ENCODE measurements at regions not wholly inside any gene's neighbourhood (a gene's known extent, or its start where the extent isn't known, plus 50 kb on each side); places are given as distances from the start of the nearest gene placed in this dataset.

GRCh38 chrX:124529786-124530185, 183.4 kb downstream of the SH2D1A start:
- DNase-seq, result no peak

GRCh38 chrX:124530803-124531202, 184.4 kb downstream of the SH2D1A start:
- DNase-seq, result no peak

DNA sequence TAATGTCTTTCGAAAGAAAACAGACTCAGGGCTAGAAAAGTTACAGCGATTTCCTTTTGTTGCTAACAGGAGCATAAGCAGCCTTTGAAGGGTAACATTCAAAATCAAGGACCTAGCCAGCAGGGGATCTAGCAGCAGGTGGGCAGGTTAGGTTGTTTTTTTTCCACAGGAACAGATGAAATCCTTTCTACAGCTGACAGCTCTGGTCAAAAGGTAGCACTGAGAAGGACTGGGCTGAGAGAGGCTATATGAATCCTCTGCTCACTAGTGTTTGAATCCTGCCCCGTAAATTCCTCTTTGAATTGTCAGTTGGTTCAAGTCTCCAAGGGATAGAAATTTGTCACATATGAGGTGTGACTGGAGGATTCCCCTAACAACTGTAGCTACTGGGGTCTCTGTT, 188.2 kb downstream of the SH2D1A start:
- DNase-seq, result no peak

DNA sequence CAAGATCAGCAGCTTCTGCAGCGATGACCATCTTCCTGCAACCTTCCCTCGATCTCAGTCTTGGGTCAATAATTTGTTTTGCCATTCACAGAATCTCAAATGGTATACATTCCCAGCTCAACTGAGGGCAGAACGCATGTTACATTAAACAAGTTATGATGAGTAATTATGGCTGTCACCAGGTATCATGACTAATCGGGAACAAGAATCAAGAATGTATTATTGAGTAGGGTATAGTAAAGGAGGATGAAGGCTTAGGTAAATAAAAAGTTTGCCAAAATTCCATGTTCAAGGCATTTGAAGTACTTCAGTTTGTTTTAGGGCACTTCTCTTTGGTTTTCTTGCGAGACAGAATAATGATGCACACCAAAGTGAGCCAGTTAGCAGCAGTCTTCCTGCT, 194.1 kb downstream of the SH2D1A start:
- peak; percentile 40 for DNase-seq

GRCh38 chrX:124548571-124548970, 202.2 kb downstream of the SH2D1A start:
- no peak for DNase-seq

- DNase-seq, result peak; percentile 95
Measured at GRCh38 chrX:124555036-124555595, 208.8 kb downstream of the SH2D1A start.

- DNase-seq, result no peak
Measured at GRCh38 chrX:124557976-124558375, 211.6 kb downstream of the SH2D1A start.

GRCh38 chrX:124573468-124573867, 227.1 kb downstream of the SH2D1A start:
- peak; percentile 50 for DNase-seq

DNA sequence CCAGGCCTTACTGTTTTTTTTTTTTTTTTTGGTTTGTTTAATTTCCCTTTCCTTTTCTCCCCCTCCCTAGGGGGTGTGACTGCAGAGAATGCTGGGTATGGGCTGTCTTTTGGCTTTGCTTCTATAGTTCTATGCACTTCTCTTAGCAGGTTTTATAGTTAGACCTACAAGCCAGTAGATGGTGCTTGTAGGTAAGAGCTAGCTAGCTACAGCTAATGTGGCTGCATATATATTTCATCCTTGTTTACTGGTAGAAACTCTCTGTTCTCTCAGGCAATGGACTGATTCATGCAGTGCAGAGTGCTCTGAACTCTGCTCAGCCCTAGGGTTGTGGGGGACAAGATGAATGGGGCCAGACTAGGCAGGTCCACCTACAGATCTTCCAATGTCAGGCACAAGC, 246.4 kb downstream of the SH2D1A start:
- no peak for DNase-seq

DNA sequence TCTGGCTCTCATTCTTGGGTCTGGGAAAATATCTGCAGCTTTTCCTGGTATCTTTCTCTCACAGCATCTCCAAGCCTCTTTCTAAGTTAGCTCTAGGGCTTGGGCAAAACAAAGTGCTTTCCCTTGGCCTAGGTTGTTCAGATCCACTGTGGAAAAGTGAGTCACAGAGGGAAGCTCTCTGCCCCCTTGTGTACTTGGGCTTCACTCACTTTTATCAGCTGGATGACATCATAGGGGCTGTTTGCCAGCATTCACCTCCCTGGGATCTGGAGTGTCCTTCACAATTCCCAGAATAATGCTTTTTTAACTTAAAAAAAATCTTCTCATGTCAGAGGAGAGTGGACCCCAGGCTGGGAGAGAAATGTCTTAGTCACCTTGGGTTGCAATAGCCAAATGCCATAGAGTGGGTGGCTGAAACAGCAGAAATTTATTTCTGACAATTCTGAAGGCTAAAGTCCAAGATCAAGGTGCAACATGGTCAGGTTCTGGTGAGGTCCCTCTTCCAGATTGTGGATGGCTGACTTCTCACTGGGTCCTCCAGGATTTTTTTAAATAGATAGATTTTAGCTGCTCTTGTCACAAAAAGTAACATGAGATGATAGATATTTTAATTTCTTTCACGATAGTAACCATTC, 247.8 kb downstream of the SH2D1A start:
- peak; percentile 53 for DNase-seq

GRCh38 chrX:124605511-124605910, 259.1 kb downstream of the SH2D1A start:
- peak; percentile 52 for DNase-seq

- no peak for DNase-seq
Measured at GRCh38 chrX:124606724-124607123, 260.4 kb downstream of the SH2D1A start.

GRCh38 chrX:124619710-124620109, 273.3 kb downstream of the SH2D1A start:
- DNase-seq, result no peak

DNA sequence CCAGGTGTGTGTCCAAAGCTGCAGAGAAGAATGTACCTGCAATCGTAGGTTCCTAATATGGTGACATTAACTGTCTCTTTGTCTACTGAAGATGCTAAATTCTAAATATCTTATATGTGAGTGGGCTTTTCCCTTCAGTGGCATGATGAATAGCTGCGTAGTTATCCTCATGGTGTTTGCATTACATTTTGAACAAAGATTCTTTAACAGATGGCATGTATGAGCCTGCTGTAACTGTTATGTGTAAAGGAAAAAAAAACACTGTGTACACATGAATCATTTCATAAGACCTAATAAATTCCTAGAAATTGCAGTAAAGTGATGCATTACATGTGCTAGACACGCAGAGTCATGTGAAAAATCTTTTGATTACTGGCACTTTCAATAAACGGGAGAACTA, 288.0 kb downstream of the SH2D1A start:
- DNase-seq, result no peak

DNA sequence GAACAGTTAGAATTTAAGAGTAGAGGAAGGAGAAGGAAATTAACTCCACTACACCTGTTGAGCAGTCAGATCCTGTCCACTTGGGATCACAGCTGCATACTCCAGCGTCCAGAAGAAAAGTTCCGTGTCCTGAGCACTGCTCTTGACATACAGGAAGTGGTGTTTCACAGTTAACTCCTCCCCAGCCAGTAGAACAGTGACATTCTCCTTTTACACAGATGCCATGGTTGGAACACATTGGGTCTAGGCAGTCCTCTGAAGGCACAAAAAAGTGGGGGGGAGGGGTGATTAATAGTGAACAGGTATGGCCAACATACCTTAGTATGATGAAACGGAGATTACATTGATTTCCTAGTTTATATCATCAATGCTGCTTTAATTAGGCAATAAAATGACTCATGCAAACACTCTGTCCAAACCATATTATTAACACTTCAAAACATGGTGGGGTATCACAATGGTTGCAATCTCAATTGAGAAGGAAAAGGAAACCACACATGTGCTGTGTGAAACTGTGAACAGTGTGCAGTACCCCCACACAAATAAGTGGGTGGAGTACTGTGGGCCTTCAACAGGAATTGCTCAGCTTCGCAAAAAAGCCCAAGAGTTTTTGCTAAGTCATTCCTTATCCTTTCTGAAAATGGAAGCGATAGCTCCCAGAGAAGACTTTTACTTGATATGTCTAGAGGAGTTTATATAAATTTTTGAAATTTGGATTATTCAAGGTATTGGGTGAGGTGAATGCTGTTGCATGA, 295.6 kb downstream of the SH2D1A start:
- DNase-seq, result no peak

- DNase-seq, result no peak
Measured at GRCh38 chrX:124646403-124646802, 300.0 kb downstream of the SH2D1A start.

DNA sequence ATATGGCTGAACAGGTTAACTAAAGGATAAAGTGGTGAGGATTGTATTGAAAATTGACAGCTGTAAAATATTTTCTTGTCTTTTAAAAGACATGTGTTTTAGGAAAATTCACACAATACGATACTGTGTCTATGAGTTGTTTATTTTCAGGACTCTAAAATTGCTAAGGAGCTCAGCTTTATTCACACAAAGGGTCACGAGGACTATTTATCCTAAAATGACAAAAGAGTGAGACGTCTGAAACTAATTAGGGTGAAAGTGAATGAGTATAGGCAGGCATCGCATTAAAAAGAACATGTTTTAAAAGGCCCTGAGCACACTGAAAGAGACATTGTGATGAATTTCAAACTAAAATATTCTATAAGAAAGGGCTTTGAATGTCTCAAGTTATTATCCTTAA, 304.7 kb downstream of the SH2D1A start:
- DNase-seq, result no peak

- no peak for DNase-seq
Measured at GRCh38 chrX:124665621-124666400, 319.4 kb downstream of the SH2D1A start.

DNA sequence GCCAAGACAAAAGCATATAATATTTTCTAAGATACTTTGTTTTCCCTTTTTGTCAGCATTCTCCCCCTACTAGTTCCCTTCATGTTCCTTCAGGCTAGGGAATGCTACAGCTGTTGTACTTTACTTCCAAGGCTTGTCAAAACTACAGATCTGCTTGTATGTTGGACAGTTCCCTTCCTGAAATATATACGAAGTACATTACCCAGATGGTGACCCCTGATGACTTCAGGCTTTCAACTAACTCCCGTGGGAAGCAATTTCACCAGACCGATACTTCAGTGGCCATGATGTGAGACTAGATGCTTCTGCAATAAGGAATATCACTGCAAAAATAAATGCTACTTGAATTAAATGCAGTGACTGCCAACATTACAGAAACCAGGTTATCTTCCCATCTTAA, 332.8 kb downstream of the SH2D1A start:
- no peak for DNase-seq

- no peak for DNase-seq
Measured at GRCh38 chrX:124680287-124680686, 333.9 kb downstream of the SH2D1A start.

DNA sequence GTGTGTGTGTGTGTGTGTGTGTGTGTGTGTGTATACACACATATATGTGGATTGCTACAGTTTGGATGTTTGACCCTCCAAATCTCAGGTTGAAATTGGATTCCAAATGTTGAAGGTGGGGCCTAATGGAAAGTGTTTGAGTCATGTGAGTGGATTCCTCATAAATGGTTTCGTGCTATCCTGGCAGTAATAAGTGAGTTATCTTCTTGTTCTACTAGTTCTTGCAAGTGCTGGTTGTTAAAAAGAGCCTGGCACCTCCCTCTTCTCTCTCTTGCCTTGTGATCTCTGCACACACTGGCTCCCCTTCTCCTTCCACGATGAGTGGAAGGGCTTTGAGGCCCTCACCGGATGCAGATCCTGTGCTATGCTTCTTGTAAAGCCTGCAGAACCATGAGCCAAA, 344.1 kb downstream of the SH2D1A start:
- DNase-seq, result no peak

DNA sequence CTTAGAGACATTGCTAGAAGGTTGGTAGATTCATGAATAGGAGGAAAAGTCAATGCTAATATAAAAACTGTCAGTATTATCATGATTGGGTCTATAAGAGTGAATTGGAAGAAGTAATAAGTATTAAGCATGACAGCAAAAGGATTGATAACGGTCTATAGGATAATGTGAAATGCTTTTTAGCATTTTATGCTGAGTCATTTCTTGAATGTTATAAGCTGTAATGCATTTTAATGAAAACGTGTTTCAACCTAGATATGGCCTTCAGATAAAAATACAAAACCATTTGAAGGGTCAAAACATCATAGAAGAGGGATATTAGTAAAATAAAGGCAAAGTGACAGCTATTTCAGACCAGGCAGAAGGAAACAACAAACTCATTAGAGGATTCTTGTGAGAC, 353.5 kb downstream of the SH2D1A start:
- no peak for DNase-seq

DNA sequence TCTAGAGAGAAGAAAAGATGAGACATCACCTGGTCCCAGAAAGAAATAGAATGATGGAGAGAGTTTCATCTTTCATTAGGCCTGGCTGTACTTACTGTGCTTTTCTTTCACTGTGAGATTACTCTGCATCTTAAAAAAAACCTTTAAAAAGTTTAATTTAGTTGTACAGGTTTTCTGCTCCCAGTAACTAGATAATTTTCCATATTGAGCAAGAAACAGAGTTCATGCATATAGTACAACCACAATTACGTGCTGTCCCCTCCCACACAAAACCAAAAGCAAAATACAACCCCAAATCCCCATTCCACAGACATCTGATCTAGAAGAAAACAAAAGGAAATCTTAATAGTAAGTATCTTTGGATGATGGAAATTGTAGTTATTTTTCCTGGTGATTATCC, 371.2 kb downstream of the SH2D1A start:
- DNase-seq, result no peak

GRCh38 chrX:124719060-124719459, 372.7 kb downstream of the SH2D1A start:
- no peak for DNase-seq

Data from fibroblast of skin of right biceps (primary cell).